ENCODE measurements at regions not wholly inside any gene's neighbourhood (a gene's known extent, or its start where the extent isn't known, plus 50 kb on each side); places are given as distances from the start of the nearest gene placed in this dataset.

DNA sequence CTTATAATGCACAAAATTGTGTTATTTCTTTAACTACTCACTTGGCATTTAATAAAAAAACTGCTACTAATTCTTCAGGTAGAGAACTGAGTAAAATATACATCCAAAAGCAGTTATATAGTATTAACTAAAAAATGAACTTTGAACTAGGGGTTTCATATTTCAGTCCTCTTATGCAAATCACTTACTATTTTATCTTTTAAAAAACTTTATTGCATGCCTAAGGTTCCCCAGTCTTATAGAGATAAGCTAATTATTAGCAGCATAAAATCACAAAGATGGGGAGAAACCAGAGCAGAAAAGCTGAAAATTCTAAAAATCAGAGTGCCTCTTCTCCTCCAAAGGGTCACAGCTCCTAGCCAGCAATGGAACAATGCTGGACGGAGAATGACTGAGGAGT lies 228.0 kb downstream of the CALCRL start:
- TF ChIP-seq, protein P1, sequence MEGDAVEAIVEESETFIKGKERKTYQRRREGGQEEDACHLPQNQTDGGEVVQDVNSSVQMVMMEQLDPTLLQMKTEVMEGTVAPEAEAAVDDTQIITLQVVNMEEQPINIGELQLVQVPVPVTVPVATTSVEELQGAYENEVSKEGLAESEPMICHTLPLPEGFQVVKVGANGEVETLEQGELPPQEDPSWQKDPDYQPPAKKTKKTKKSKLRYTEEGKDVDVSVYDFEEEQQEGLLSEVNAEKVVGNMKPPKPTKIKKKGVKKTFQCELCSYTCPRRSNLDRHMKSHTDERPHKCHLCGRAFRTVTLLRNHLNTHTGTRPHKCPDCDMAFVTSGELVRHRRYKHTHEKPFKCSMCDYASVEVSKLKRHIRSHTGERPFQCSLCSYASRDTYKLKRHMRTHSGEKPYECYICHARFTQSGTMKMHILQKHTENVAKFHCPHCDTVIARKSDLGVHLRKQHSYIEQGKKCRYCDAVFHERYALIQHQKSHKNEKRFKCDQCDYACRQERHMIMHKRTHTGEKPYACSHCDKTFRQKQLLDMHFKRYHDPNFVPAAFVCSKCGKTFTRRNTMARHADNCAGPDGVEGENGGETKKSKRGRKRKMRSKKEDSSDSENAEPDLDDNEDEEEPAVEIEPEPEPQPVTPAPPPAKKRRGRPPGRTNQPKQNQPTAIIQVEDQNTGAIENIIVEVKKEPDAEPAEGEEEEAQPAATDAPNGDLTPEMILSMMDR (IDR thresholded peaks at IDR 0.05), result no peak
- H3K27ac ChIP-seq, result peak overlapping the region; percentile 42

DNA sequence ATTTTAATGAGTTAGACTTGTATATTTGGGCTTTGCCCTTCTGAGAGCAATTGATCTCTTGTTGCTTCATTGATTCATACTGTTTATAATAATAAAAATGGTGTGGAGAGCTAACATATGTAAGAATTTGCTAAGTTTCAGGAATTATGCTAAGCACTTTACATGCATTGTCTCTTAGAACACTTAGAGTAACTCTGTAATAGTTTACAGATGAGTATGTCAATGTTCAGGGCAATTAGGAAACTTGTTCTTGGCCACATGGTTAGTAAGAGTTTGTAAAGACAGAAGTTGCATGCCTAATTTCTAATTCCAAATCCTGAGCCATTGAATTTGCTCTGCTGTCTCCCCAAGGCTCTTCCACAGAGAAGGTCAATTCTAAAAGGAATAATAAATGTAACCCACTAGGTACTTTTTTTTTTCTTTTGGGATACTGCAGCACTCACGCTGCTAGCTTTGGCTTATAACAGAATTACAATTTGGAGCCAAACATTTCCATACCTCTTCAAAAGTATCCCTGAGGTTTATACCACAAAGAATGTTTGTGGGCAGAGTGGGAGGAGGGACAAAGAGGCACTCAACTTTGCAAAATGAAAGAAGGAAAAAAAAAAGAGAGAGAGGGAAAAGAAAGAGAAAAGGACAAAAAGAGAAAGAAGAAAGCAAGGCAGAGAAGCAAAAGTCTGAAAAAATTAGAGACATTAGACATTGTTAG lies 232.4 kb downstream of the CALCRL start:
- TF ChIP-seq, protein P1 (IDR thresholded peaks at IDR 0.05), result no peak
- no peak for TF ChIP-seq ZFX (IDR thresholded peaks at IDR 0.05; ENCODE audit: borderline replicate concordance)
- no peak overlapping the region for H3K27ac ChIP-seq

DNA sequence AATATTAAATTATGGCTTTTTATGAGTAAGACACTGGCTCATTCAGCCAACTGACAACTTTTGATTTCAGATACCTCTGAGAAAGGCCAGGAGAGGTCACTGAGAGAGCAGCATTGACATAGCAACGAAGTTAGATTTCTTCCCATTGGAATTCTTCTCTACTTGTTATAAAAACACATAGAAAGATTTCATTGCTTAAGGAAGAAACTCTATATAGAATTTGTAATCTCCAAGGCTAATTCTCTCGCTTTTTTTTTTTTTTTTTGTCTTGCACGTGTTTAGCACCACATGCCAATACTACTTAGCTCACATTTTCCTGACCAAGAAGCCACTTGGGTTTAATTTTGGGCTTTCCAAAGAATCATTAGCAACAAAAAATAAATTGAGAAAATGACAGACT lies 233.7 kb downstream of the CALCRL start:
- TF ChIP-seq ZFX (IDR thresholded peaks at IDR 0.05; ENCODE audit: borderline replicate concordance), result no peak
- TF ChIP-seq, protein P1 (IDR thresholded peaks at IDR 0.05), result no peak
- H3K27ac ChIP-seq, result no peak overlapping the region

DNA sequence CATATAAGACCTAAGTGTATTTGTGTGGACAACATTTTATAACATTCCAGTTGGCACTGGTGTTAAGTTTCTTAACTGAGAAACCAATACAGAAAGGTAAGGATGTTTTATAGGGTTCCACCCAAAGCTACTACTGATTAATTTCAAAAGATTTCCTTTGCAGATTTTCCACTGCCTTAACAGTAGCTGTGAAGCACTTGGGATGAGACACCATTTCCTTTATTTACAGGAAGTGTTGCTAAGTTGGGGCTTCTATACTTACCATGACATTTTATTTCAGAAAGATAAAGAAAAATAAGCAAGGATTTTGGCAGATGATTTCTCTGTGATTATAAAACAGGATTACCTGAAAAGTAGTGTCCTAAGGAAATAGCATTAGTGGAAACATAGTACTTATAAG lies 234.3 kb downstream of the CALCRL start:
- TF ChIP-seq, protein P1 (IDR thresholded peaks at IDR 0.05), result no peak
- no peak for TF ChIP-seq ZFX (IDR thresholded peaks at IDR 0.05; ENCODE audit: borderline replicate concordance)
- no peak overlapping the region for H3K27ac ChIP-seq

DNA sequence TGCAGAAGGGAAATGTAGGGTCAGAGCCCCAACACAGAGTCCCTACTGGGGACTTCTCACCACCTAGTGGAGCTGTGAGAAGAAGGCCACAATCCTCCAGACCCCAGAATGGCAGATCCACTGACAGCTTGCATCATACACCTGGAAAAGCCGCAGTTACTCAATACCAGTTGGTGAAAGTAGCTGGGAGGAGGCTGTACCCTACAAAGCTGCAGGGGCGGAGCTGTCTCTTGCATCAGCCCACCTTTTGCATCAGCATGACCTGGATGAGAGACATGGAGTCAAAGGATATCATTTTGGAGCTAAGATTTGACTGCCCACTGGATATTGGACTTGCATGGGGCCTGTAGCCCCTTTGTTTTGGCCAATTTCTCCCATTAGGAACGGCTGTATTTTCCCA lies 237.3 kb downstream of the CALCRL start:
- H3K27ac ChIP-seq, result no peak overlapping the region
- TF ChIP-seq, protein P1 (IDR thresholded peaks at IDR 0.05), result no peak
- TF ChIP-seq ZFX (IDR thresholded peaks at IDR 0.05; ENCODE audit: borderline replicate concordance), result no peak

DNA sequence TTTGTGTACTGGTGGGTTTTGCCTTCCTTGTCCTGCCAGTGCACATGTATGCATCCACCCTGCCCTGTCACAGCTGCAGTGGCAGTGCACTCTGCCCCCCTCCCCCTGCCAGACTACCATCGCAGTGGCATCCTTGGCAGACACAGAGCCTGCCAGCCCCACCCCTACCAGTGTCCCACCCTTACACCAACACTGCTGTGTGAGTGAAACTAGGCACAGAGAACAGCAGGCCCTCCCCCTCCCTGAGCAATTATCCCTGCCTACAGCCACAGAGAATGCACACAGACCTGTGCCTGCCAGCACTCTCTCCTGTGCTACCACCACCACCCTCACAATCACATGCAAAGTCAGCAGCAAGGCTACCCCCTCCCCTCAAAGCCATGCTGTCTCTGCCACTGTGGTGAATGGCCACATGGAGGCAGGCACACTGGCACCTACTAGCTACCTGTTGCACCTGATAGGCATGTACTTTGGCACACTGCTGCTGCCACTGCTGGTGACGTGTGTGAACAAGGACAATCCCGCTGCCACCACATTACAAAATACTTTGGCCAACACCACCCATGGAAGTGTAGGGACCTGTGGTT lies 239.8 kb downstream of the CALCRL start:
- H3K27ac ChIP-seq, result no peak overlapping the region
- no peak for TF ChIP-seq ZFX (IDR thresholded peaks at IDR 0.05; ENCODE audit: borderline replicate concordance)
- TF ChIP-seq, protein P1 (IDR thresholded peaks at IDR 0.05), result no peak

DNA sequence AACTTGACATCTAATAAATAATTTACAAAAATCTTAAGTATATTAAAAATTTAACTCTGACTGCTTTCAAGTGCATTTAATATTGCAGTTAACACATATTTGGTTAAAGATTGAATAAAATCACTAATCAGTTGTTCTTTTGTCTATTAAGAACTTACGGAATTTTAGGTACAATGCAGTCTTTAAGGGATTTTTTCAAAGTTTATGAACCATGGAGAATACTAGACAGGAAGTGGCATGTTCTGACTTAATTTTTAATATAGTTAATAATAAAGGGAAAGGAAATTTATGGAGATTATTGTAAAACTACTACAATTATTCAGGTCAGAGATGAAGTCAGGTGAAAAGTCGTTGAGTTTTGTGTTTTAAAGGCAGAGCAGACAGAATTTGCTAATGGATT lies 240.9 kb downstream of the CALCRL start:
- TF ChIP-seq ZFX (IDR thresholded peaks at IDR 0.05; ENCODE audit: borderline replicate concordance), result no peak
- TF ChIP-seq, protein P1 (IDR thresholded peaks at IDR 0.05), result no peak
- H3K27ac ChIP-seq, result no peak overlapping the region
